ENCODE measurements at regions not wholly inside any gene's neighbourhood (a gene's known extent, or its start where the extent isn't known, plus 50 kb on each side); places are given as distances from the start of the nearest gene placed in this dataset.

DNA sequence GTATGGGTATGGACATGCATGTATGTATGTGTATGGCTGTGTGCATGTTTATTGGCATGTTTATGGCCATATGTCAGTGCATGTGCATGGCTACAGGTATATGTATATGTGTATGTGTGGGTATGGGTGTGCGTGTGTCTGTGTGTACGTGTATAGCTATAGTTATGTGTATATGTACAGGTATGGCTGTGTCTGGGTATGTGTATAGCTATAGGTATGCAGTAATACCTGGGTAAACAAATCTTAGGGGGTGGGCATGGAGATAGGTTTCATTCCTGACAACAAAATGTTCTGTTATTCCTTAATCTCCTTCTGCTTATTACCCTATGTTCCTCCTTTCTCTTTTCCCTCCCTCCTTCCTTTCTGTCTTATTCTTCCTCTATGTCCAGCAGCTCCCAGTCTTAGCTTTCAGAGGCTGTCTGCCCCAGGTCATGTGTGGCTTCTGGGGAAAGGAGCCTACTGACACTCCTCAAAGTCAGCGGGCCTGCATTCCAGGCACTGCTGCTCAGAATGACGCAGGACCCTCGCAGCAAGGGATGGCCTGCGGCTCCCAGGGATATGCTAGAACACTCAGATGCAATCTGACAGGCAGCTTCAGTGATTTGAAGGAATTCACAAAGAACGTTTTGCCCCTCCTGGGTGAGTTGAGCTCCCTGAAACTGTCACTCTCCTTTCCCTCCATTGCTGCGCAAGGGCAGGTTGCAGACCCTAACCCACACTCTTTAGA, 139.3 kb upstream of the PHACTR1 start:
- Mint-ChIP-seq H3K4me3 (no peak overlapping the region; a peak in 1 of 5 replicates), H3K27me3 (ENCODE audit: low read depth) (no peaks in the 10 kb centered on the region; the same call in 1 of the 2 replicates), H3K4me1 (peaks cover 6 to 8% of the 10 kb centered on the region in 2 experiments), H3K9me3 (no peaks in the 10 kb centered on the region), H3K36me3 (ENCODE audit: insufficient read depth in 1 of 3, low read depth in 3 of 3) (no peaks in the 10 kb centered on the region), H3K27ac (no peak overlapping the region)
- Histone ChIP-seq H2AFZ (ENCODE audit: low read length) (no peak overlapping the region), H2BK5ac (ENCODE audit: insufficient read length, low read length) (no peak overlapping the region), H3K4ac (ENCODE audit: low read depth, low read length) (no peak overlapping the region), H4K8ac (replicated peaks; ENCODE audit: insufficient read length, low read depth, low read length) (no peak overlapping the region), H3K79me1 (ENCODE audit: insufficient read depth, low read depth, low read length, poor library complexity, severe bottlenecking) (no peaks in the 10 kb centered on the region), H3K14ac (ENCODE audit: insufficient read depth, low read length) (no peak overlapping the region), H3K79me2 (ENCODE audit: insufficient read depth, low read length) (no peaks in the 10 kb centered on the region), H3K18ac (ENCODE audit: insufficient read length, low read depth, low read length) (no peak overlapping the region), H2AK5ac (ENCODE audit: insufficient read length, low read length) (no peak overlapping the region), H4K91ac (ENCODE audit: insufficient read length, low read depth, low read length) (no peak overlapping the region), H3K27ac (ENCODE audit: insufficient read length, low read depth, low read length) (no peak overlapping the region), H3K23me2 (ENCODE audit: insufficient read length, low read depth, low read length, poor library complexity, severe bottlenecking) (no peaks in the 10 kb centered on the region), H4K20me1 (ENCODE audit: control insufficient read depth, insufficient read depth, insufficient read length) (no peaks in the 10 kb centered on the region), H3K9ac (ENCODE audit: extremely low read depth, insufficient read length, low read length) (no peak overlapping the region), H3T11ph (ENCODE audit: low read length) (no peak overlapping the region), H2BK20ac (ENCODE audit: low read depth, low read length, poor library complexity, severe bottlenecking) (no peak overlapping the region), H4K5ac (ENCODE audit: insufficient read length, low read depth, low read length) (no peak overlapping the region), H3K27me3 (ENCODE audit: insufficient read depth, low read length) (no peaks in the 10 kb centered on the region), H2BK12ac (ENCODE audit: insufficient read length, low read depth, low read length) (no peak overlapping the region), H2BK15ac (ENCODE audit: low read depth, low read length) (no peak overlapping the region), H2BK120ac (ENCODE audit: low read depth, low read length, poor library complexity, severe bottlenecking) (no peak overlapping the region), H3K4me1 (ENCODE audit: insufficient read depth, low read length) (peaks cover 5% of the 10 kb centered on the region; the same call in 1 of the 2 replicates), H3K23ac (ENCODE audit: insufficient read length, low read depth, low read length) (no peak overlapping the region), H3K9me3 (ENCODE audit: control insufficient read depth, low read depth, low read length) (no peaks in the 10 kb centered on the region), H3K4me2 (ENCODE audit: insufficient read depth, insufficient read length, low read length) (no peak overlapping the region), H3K56ac (ENCODE audit: insufficient read length, low read depth, low read length) (no peak overlapping the region)
- no peak for DNase-seq
- TF ChIP-seq, protein P1, sequence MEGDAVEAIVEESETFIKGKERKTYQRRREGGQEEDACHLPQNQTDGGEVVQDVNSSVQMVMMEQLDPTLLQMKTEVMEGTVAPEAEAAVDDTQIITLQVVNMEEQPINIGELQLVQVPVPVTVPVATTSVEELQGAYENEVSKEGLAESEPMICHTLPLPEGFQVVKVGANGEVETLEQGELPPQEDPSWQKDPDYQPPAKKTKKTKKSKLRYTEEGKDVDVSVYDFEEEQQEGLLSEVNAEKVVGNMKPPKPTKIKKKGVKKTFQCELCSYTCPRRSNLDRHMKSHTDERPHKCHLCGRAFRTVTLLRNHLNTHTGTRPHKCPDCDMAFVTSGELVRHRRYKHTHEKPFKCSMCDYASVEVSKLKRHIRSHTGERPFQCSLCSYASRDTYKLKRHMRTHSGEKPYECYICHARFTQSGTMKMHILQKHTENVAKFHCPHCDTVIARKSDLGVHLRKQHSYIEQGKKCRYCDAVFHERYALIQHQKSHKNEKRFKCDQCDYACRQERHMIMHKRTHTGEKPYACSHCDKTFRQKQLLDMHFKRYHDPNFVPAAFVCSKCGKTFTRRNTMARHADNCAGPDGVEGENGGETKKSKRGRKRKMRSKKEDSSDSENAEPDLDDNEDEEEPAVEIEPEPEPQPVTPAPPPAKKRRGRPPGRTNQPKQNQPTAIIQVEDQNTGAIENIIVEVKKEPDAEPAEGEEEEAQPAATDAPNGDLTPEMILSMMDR (conservative IDR thresholded peaks at IDR 0.05) = no peak
- no CpG with 5 or more reads among the region's 8 CpGs for WGBS (ENCODE audit: extremely low coverage, insufficient read length, low lambda C conversion rate)

All from H9 (cell line).